ENCODE measurements at regions not wholly inside any gene's neighbourhood (a gene's known extent, or its start where the extent isn't known, plus 50 kb on each side); places are given as distances from the start of the nearest gene placed in this dataset.

DNA sequence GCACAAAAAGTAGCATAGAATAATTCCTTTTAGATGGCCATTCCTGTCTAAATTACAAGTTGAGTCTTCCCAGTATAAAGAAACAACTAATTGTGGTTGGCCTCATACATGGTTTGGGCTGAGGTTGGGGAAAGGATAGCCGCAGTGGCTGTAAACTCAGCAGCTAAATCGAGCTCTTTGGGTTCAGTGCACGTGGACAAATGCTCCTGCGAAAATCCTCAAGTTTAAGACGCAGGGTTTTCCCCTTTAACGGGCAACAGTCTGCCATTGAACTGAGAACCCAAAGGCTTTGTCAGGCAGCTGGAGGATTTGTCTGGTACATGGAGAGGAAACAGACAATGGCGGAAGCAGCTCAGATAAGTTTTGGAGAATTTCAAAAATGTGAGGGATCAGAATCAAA lies 331.9 kb downstream of the TGFB2 start:
- Histone ChIP-seq H3K27me3 (ENCODE audit: control insufficient read depth, insufficient read depth, low read length) (no peaks in the 10 kb centered on the region), H3K36me3 (ENCODE audit: control insufficient read depth, insufficient read depth, low read length) (no peaks in the 10 kb centered on the region), H3K4me1 (ENCODE audit: control insufficient read depth, insufficient read depth, low read length) (peaks cover 7% of the 10 kb centered on the region), H3K9me3 (ENCODE audit: control insufficient read depth, insufficient read depth, low read length) (no peaks in the 10 kb centered on the region), H3K9ac (ENCODE audit: low read depth, low read length) (no peak overlapping the region), H3K27ac (ENCODE audit: low read depth, low read length) (no peak overlapping the region), H3K4me3 (ENCODE audit: low read depth, low read length) (no peak overlapping the region)

DNA sequence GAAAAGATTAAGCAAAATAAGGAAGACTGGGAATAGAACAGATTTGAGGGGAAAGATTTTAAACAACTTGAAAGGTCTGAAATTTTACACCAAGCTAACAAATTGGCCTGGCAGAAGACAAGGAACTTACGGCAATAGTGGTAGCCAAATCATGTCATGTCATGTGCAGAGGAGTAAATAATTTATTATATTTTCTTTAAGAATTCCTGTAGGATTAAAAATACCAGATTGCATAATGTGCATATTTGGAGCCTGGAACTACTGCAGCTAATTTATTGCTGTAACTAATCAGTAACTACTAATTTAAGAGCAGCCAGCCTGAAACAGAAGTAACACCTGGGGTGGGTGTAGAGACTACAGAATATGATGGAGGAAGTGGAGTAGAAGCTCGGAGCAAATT lies 334.3 kb downstream of the TGFB2 start:
- Histone ChIP-seq H3K4me1 (ENCODE audit: control insufficient read depth, insufficient read depth, low read length) (peaks cover 3% of the 10 kb centered on the region; the same call in 1 of the 2 replicates), H3K36me3 (ENCODE audit: control insufficient read depth, insufficient read depth, low read length) (no peaks in the 10 kb centered on the region), H3K9me3 (ENCODE audit: control insufficient read depth, insufficient read depth, low read length) (no peaks in the 10 kb centered on the region), H3K9ac (ENCODE audit: low read depth, low read length) (no peak overlapping the region), H3K27ac (ENCODE audit: low read depth, low read length) (no peak overlapping the region), H3K4me3 (ENCODE audit: low read depth, low read length) (no peak overlapping the region), H3K27me3 (ENCODE audit: control insufficient read depth, insufficient read depth, low read length) (no peaks in the 10 kb centered on the region)

DNA sequence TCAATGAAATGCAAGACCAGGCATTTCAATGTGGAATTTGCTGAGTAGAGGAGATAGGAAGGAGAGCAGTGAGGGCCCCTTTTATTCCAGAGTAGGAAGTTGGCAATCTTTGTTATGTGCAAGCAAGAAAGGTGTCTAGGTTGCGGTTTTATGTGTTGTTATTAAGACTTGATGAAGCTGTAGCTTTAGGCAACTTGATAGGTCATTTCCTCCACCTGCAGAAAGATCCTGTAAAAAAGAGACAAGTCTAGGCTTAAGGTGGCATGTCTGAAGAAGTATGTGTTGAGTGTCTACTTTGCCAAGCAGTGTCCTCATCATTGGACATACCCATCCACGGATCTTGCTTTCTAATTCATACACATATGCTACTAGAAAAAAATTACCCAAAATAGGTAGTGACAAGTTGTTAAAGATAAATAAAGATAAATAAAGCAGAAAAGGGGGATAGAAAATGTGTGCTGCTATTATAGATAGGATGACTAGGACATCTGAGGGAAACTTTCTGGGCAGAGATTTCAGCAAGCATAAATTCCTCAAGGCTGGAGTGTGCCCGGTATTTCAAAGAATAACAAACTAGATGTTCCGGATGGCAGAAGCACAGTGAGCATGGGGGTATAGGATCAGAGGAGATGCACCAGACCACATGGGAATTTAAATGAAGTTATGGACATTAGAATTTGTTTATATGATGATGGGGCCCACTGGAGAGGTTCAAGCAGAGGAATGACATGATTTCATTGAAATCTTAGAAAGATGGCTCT lies 335.0 kb downstream of the TGFB2 start:
- H3K27me3 ChIP-seq (ENCODE audit: control insufficient read depth, insufficient read depth, low read length): no peaks in the 10 kb centered on the region
- no peak overlapping the region for H3K4me3 ChIP-seq (ENCODE audit: low read depth, low read length)
- H3K27ac ChIP-seq (ENCODE audit: low read depth, low read length): no peak overlapping the region

DNA sequence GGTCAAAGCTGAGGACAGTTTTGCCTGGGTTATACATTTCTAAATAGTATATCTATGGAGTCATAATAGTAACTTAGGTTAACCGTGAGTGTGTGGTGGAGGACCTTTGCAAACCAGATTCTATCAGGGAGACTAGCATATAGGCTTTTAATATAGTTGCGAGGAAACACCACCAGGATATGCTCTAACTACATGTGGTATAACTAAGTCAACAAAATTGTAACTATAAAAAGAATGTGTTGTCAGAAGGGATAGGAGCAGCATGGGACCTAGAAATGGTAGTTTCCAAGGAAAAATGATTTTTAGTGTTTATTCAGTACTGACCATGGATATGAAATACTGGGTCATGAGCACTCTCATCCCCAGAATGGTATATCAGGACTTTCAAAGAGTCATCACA lies 338.1 kb downstream of the TGFB2 start:
- H3K27me3 ChIP-seq (ENCODE audit: control insufficient read depth, insufficient read depth, low read length): no peaks in the 10 kb centered on the region
- no peak overlapping the region for H3K4me3 ChIP-seq (ENCODE audit: low read depth, low read length)
- H3K36me3 ChIP-seq (ENCODE audit: control insufficient read depth, insufficient read depth, low read length): no peaks in the 10 kb centered on the region
- no peak overlapping the region for H3K27ac ChIP-seq (ENCODE audit: low read depth, low read length)
- no peaks in the 10 kb centered on the region for H3K9me3 ChIP-seq (ENCODE audit: control insufficient read depth, insufficient read depth, low read length)
- H3K9ac ChIP-seq (ENCODE audit: low read depth, low read length): no peak overlapping the region
- H3K4me1 ChIP-seq (ENCODE audit: control insufficient read depth, insufficient read depth, low read length): no peaks in the 10 kb centered on the region

More for the DNA sequence above, 335.0 kb downstream of the TGFB2 start:
- Histone ChIP-seq H3K36me3 (ENCODE audit: control insufficient read depth, insufficient read depth, low read length) (no peaks in the 10 kb centered on the region), H3K9me3 (ENCODE audit: control insufficient read depth, insufficient read depth, low read length) (no peaks in the 10 kb centered on the region), H3K4me1 (ENCODE audit: control insufficient read depth, insufficient read depth, low read length) (no peaks in the 10 kb centered on the region), H3K9ac (ENCODE audit: low read depth, low read length) (no peak overlapping the region)

DNA sequence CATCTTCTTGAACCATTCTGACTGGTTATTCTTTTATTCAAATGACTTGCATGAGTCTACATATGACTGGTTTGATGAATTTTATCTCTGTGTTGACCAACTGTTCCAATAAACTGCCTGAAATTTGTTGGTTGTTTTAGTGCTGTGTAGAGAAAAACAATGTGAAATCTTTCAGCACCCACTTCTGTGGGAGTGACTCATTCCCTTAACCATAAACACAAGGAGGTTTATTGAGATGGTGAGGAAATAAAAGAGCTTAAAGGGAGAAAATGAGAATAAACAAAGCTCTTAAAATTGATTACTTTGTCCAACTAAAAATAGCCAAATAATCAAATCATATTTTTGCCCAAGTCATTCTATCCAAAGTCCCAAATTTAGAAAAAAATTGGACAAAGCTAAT lies 341.1 kb downstream of the TGFB2 start:
- no peak overlapping the region for H3K9ac ChIP-seq (ENCODE audit: low read depth, low read length)
- no peaks in the 10 kb centered on the region for H3K36me3 ChIP-seq (ENCODE audit: control insufficient read depth, insufficient read depth, low read length)
- H3K4me3 ChIP-seq (ENCODE audit: low read depth, low read length): no peak overlapping the region
- H3K27me3 ChIP-seq (ENCODE audit: control insufficient read depth, insufficient read depth, low read length): no peaks in the 10 kb centered on the region
- H3K4me1 ChIP-seq (ENCODE audit: control insufficient read depth, insufficient read depth, low read length): no peaks in the 10 kb centered on the region
- no peaks in the 10 kb centered on the region for H3K9me3 ChIP-seq (ENCODE audit: control insufficient read depth, insufficient read depth, low read length)
- H3K27ac ChIP-seq (ENCODE audit: low read depth, low read length): no peak overlapping the region

DNA sequence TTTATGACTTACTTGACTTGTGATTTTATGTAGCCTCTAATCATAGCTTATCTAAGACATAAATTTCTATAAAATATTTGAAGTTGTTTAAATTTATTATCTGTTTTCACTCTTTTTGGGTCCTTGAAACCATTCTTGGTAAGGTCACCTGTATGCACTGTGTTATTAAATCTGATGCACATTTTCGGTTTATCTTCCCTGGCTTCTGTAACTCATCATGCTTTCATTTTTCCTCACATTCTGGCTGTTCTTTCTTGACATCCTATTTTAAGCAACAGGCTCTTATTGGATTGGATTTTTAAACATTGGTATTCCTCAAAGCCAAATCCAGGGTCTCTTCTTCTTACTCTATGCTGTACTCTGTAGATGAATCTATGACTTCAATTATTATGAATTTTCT lies 341.6 kb downstream of the TGFB2 start:
- Histone ChIP-seq H3K27ac (ENCODE audit: low read depth, low read length) (no peak overlapping the region), H3K27me3 (ENCODE audit: control insufficient read depth, insufficient read depth, low read length) (no peaks in the 10 kb centered on the region), H3K9ac (ENCODE audit: low read depth, low read length) (no peak overlapping the region), H3K4me3 (ENCODE audit: low read depth, low read length) (no peak overlapping the region), H3K4me1 (ENCODE audit: control insufficient read depth, insufficient read depth, low read length) (no peaks in the 10 kb centered on the region), H3K9me3 (ENCODE audit: control insufficient read depth, insufficient read depth, low read length) (no peaks in the 10 kb centered on the region), H3K36me3 (ENCODE audit: control insufficient read depth, insufficient read depth, low read length) (no peaks in the 10 kb centered on the region)

DNA sequence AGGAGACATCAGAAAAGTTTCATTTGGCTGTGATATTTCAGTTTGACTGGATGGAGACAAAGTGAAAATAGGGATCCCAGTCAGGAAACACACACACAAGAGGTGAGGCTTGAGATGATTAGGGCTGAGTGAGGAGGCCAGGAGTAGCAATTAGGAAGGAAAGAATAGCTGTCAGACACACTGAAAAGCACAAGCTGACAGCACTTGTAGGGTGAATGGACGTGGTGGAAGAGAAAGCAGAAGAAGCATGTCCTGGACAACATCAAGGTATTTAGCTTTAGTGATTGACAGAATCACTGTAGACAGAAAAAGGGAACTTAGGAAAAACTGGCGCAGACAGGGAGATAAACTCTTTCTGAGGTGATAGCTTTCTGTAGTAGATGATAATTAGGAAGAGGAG lies 347.7 kb downstream of the TGFB2 start:
- H3K4me3 ChIP-seq (ENCODE audit: low read depth, low read length): no peak overlapping the region
- no peaks in the 10 kb centered on the region for H3K9me3 ChIP-seq (ENCODE audit: control insufficient read depth, insufficient read depth, low read length)
- H3K4me1 ChIP-seq (ENCODE audit: control insufficient read depth, insufficient read depth, low read length): peaks cover 8% of the 10 kb centered on the region; the same call in 1 of the 2 replicates
- no peaks in the 10 kb centered on the region for H3K27me3 ChIP-seq (ENCODE audit: control insufficient read depth, insufficient read depth, low read length)
- H3K27ac ChIP-seq (ENCODE audit: low read depth, low read length): no peak overlapping the region
- H3K9ac ChIP-seq (ENCODE audit: low read depth, low read length): no peak overlapping the region
- no peaks in the 10 kb centered on the region for H3K36me3 ChIP-seq (ENCODE audit: control insufficient read depth, insufficient read depth, low read length)

DNA sequence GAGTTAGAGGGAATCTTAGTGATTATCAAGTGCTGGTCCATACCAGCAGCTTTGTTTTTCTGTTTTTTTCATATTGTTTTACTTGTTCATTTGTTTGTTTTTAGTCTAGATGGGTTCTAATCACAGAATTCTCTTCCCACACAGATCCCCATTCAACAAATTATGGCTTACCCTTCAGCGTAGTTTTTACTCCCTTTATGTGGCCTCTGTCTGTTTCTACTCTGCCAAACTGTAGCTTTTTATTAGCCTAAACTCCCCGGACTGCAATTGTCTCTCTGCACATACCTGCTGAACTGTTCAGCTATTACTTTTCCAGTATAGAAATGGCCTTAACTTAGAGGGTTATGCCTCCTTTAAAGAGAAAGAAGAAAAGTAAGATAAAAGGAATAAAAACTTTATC lies 348.5 kb downstream of the TGFB2 start:
- Histone ChIP-seq H3K36me3 (ENCODE audit: control insufficient read depth, insufficient read depth, low read length) (no peaks in the 10 kb centered on the region), H3K27me3 (ENCODE audit: control insufficient read depth, insufficient read depth, low read length) (no peaks in the 10 kb centered on the region), H3K4me1 (ENCODE audit: control insufficient read depth, insufficient read depth, low read length) (peaks cover 8% of the 10 kb centered on the region; the same call in 1 of the 2 replicates), H3K27ac (ENCODE audit: low read depth, low read length) (no peak overlapping the region), H3K9ac (ENCODE audit: low read depth, low read length) (no peak overlapping the region), H3K4me3 (ENCODE audit: low read depth, low read length) (no peak overlapping the region), H3K9me3 (ENCODE audit: control insufficient read depth, insufficient read depth, low read length) (no peaks in the 10 kb centered on the region)

DNA sequence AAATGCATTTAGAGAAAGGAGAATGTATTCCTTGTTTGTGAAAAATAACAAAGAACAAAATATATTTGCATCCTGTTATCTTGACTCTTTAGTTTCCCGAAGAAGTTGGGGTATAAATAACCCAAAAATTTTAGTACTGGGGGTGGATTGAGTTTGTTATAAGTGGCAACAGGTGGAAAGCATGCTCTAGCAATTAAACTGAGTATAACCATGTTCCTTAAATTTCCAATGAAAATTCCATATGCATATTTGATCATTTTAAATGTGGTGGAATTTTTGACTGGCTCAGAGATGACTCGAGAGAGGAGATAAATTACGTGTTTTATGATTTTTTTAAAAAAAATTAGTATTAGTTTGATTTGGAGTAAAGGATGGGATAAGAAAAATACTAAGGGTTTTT lies 348.9 kb downstream of the TGFB2 start:
- Histone ChIP-seq H3K4me1 (ENCODE audit: control insufficient read depth, insufficient read depth, low read length) (peaks cover 8% of the 10 kb centered on the region; the same call in 1 of the 2 replicates), H3K27me3 (ENCODE audit: control insufficient read depth, insufficient read depth, low read length) (no peaks in the 10 kb centered on the region), H3K36me3 (ENCODE audit: control insufficient read depth, insufficient read depth, low read length) (no peaks in the 10 kb centered on the region), H3K9me3 (ENCODE audit: control insufficient read depth, insufficient read depth, low read length) (no peaks in the 10 kb centered on the region), H3K9ac (ENCODE audit: low read depth, low read length) (no peak overlapping the region), H3K4me3 (ENCODE audit: low read depth, low read length) (no peak overlapping the region), H3K27ac (ENCODE audit: low read depth, low read length) (no peak overlapping the region)

DNA sequence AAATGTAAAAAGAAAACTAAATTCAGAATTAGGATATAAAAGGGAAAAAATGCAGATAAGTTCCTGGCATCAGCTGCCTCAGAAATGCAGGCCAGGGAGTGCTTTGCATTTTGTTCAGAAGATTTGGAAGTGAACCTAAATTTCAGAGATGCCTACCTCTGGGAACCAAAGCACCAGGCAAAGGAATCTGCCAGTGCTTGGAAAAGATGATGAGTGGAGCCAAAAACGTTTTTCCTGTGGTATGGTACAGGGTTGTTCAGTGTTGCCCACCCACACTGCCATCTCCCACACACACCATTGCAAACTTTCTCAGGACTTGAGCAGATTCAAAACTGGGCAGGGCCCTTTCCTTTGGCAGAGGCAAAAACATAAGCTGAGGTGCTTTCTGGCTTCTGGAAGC lies 349.5 kb downstream of the TGFB2 start:
- Histone ChIP-seq H3K27me3 (ENCODE audit: control insufficient read depth, insufficient read depth, low read length) (no peaks in the 10 kb centered on the region), H3K4me3 (ENCODE audit: low read depth, low read length) (no peak overlapping the region), H3K4me1 (ENCODE audit: control insufficient read depth, insufficient read depth, low read length) (peaks cover 8% of the 10 kb centered on the region; the same call in 1 of the 2 replicates), H3K27ac (ENCODE audit: low read depth, low read length) (no peak overlapping the region), H3K9me3 (ENCODE audit: control insufficient read depth, insufficient read depth, low read length) (no peaks in the 10 kb centered on the region), H3K9ac (ENCODE audit: low read depth, low read length) (no peak overlapping the region), H3K36me3 (ENCODE audit: control insufficient read depth, insufficient read depth, low read length) (no peaks in the 10 kb centered on the region)

DNA sequence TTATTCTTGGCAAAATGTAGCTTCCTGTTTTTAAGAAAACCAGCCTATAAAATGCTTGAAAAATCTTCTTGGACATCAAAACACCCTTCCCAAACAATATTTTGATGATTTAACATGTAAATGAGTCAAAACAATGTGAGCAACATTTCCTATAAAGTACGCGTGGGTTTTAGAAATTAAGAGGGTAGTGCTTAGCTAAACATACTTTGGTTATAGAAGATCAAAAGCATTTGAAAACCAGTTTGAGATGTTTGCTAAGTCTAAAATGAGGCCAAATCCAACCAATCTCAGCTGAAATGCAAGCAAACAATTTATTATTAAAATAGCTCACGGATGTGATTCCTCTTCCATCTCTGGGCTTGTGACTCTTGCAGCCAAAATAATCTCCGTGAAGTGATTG lies 350.4 kb downstream of the TGFB2 start:
- H3K27me3 ChIP-seq (ENCODE audit: control insufficient read depth, insufficient read depth, low read length): no peaks in the 10 kb centered on the region
- H3K9ac ChIP-seq (ENCODE audit: low read depth, low read length): no peak overlapping the region
- H3K36me3 ChIP-seq (ENCODE audit: control insufficient read depth, insufficient read depth, low read length): no peaks in the 10 kb centered on the region
- no peak overlapping the region for H3K27ac ChIP-seq (ENCODE audit: low read depth, low read length)
- H3K4me1 ChIP-seq (ENCODE audit: control insufficient read depth, insufficient read depth, low read length): peaks cover 8% of the 10 kb centered on the region; the same call in 1 of the 2 replicates
- H3K4me3 ChIP-seq (ENCODE audit: low read depth, low read length): no peak overlapping the region
- H3K9me3 ChIP-seq (ENCODE audit: control insufficient read depth, insufficient read depth, low read length): no peaks in the 10 kb centered on the region
